ENCODE measurements at regions not wholly inside any gene's neighbourhood (a gene's known extent, or its start where the extent isn't known, plus 50 kb on each side); places are given as distances from the start of the nearest gene placed in this dataset.
"Not testable (repeated sequence)": the region's sequence is repeated elsewhere in the genome, so short reads cannot be mapped to it uniquely, and the experiment has no call there.

DNA sequence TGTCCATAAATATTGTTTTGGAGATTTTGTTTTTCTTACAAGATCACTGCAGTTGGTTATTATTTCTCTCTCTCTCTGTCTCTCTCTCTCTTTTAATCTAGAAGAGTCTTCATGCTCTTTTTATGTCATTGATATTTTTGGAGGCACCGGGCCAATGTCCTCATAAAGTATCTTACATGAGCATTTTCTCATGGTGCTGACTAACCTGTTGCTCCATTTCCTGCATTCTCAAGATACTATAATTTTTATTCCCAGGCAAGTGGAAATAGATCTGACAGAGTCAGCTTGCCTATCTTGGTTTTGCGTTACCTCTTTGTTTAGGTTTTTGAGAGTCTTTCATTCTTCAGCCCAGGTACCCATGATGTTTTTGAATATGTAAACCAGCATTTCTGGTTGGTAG, 938.8 kb upstream of the FBXO33 start:
- DNase-seq (ENCODE audit: low read depth in 3 of 3): no peak

DNA sequence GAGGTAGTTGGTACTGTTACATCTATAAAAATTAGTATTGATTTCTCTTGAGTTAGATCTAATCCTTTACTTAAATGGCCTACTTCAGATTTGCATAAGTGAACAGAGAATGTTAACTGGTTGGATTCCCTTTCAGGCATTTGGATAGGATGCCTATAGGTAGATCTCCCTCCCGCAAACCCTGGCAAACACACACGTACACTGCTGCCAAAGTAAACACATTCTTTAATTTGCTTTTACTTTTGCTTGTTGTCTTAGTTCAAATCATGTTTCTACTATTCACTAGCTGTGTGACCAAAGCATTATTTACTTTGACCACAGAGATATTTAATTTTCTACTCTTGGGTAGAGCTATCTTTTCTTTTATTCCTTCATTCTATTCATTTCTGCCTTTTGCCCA, 936.1 kb upstream of the FBXO33 start:
- DNase-seq (ENCODE audit: low read depth in 3 of 3): no peak

DNA sequence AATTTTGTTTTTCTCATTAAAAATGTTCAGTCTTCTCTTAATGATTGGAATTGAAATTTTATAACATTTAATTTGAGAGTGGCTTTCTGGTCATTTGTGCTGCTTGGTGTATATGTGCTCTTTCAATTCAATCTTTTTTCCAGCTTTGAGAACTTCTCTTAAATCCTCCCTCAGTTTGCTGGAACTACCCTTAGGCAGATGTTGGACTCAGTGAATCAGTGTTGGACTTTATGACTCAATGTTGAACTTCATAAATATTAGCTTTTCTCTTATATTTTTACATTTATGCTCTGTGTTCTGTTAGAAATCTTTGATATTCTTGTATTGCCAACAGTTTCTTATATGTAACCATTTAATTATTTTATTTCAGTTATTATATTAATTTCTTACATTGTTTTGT, 935.5 kb upstream of the FBXO33 start:
- no peak for DNase-seq (ENCODE audit: low read depth in 3 of 3)

DNA sequence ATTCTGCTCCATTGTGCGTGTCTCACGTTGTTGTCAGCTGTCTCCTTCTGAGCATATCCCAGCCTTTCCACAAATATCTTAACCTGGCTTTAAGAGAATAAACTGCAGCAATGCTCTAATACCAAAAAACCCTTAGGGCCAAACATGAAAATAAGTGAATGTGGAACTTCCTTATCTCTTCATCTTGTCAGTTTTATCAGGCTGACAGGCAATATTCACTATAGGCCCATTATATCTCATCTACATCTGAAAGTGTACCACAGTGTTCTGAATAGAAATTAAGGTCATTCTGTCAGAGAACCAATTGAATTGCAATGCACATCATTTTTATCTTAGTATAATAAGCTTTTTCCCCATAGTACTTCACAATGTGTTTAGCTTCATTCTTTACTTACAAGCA, 933.1 kb upstream of the FBXO33 start:
- DNase-seq (ENCODE audit: low read depth in 3 of 3): no peak

DNA sequence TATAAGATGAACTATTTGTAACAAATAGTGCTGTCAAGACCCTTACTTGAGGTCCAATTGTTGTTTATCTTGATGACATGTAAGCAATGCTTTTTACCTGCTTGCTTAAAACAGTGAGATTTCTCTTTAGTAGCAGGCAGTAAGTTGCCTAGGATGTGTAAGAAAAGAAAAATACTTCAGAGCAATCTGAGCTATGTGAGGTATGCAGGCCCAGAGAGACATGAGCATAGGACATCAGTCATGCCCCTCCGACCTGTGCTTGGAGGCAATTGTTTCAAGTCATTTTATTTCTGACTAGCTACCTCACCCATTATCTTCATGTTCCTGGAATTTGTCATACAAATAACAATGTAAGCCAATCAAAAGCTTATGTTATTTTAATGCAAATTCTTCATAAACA, 930.6 kb upstream of the FBXO33 start:
- DNase-seq (ENCODE audit: low read depth in 3 of 3): no peak

DNA sequence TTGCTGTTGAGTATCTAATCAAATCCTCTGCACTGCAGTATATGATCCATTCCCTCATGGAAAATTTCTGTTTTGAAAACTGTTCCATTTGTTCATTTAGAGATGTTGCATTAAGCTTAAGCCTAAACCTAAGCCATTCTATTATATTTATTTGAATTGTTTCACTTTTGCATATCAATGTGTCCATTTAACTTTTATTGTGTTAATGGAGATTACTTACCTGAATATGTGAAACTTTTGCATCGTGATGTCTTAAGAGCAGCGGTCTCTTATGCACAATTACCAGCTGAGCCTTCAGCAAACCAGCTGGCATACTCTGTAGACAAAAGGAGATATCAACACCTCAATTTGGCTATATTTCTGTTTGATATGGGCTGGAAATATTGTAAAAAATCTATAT, 922.5 kb upstream of the FBXO33 start:
- no peak for DNase-seq (ENCODE audit: low read depth in 3 of 3)

DNA sequence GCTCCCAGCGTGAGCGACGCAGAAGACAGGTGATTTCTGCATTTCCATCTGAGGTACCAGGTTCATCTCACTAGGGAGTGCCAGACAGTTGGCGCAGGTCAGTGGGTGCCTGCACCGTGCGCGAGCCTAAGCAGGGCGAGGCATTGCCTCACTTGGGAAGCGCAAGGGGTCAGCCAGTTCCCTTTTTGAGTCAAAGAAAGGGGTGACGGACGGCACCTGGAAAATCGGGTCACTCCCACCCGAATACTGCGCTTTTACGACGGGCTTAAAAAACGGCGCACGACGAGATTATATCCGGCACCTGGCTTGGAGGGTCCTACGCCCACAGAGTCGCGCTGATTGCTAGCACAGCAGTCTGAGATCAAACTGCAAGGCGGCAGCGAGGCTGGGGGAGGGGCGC, 915.9 kb upstream of the FBXO33 start:
- not testable (repeated sequence) for DNase-seq (ENCODE audit: low read depth in 3 of 3)

DNA sequence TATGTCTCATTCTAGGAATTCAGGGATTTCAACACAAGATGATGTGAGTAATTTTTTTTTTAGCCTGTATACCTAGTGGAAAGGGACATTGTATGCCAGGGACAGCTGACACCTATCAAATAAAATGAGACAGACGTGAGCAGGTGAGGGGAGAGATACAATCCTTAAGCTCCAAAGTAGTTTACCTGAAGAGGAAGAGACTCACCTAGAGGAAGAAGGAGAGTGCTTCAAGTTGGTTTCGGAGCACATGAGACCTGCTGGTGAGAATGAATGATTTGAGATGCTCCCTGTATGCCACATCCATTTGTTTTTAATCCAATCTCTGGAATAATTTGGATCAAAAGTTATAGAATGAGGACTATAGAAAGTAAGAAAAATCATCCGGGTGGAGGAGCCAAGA, 915.4 kb upstream of the FBXO33 start:
- DNase-seq (ENCODE audit: low read depth in 3 of 3): no peak

DNA sequence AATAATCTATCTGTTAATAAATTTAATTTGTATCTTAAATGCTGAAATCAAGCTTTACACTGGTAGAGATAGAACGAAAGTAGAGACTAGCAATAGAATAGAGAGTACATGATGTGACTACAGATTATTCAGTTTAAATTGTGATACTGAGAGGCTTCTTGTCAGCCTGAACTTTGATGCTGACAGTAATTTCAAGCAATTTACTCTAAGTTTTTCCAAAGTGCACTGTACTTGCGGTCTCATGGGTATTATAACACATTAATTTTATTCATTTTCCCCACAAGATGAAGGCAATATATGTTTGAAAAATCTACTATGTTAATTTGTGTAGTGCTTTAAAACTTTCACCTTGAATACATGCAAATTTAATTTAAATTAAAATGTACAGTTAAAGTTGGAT, 914.0 kb upstream of the FBXO33 start:
- DNase-seq (ENCODE audit: low read depth in 3 of 3): no peak

DNA sequence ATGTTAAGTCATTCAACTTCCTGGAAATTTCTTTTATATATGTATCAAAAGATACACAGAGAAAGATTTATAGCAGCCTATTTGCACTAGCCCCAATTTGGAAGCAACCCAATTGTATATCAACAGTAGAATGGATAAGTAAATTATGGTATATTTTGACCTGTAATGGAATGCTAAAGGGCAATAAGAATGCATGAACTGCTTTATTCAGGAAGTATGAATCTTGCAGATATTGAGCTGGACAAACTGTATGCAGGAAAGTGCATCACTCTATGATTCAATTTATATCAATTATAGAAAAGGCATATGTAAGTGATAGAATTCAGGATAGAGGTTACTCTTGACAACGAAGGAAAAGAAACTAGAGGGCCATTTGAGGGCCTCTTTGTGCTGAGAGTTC, 913.1 kb upstream of the FBXO33 start:
- no peak for DNase-seq (ENCODE audit: low read depth in 3 of 3)

DNA sequence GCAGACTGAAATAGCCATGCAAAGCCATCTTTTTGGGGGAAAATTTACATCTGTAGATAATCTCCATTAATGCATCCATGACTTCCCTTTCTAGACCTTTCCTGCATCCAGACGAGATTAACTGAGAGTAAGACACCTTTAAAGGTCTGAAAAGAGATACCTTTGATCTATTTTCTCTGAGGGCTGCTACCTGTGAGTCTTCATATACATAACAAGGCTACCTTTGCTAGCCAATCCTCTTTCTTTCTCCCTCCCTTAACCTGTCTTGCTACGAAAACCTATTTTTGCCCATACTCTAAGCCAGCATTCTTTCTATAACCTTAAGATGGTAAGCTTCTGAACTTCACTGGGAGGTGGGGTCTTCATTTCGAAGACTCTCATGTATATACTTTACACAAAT, 908.5 kb upstream of the FBXO33 start:
- no peak for DNase-seq (ENCODE audit: low read depth in 3 of 3)

DNA sequence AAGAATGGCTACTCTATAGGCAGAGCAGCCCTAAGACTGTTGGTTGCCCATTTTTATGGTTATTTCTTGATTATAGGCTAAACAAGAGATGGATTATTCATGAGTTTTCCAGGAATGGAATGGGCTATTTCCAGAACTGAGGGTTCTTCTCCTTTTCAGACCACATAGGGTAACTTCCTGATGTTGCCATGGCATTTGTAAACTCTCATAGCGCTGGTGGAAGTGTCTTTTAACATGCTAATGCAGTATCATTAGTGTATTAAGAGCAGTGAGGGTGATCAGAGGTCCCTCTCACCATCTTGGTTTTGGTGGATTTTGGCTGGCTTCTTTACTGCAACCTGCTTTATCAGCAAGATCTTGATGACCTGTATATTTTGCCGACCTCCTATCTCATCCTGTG, 904.6 kb upstream of the FBXO33 start:
- DNase-seq (ENCODE audit: low read depth in 3 of 3): no peak

DNA sequence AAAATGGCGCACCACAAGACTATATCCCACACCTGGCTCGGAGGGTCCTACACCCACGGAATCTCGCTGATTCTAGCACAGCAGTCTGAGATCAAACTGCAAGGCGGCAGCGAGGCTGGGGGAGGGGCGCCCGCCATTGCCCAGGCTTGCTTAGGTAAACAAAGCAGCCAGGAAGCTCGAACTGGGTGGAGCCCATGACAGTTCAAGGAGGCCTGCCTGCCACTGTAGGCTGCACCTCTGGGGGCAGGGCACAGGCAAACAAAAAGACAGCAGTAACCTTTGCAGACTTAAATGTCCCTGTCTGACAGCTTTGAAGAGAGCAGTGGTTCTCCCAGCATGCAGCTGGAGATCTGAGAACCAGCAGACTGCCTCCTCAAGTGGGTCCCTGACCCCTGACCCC, 894.3 kb upstream of the FBXO33 start:
- DNase-seq (ENCODE audit: low read depth in 3 of 3): not testable (repeated sequence)

DNA sequence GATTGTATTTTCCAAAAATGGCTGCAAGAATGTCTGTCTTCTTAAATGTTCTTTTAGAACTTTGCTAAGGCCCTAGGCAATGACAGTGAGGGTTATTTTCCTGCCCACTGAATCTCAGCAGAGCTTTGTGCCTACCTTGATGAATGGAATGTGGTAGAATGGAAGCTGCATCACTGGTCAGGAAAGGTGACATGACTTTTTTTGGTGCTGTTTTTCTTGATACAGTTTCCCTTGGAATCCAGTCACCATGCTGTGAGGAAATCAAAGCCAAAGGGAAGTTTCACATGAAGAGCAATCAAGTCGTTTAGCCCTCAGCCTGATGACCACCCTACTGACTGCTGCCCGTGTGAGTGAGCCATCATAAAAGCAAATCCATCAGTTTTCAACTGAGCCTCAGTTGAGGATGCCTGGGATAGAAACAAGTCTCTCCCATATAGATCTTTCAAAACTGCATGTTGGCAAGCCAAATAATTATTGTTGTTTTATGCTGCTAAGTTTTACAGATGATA, 886.0 kb upstream of the FBXO33 start:
- no peak for DNase-seq (ENCODE audit: low read depth in 3 of 3)

DNA sequence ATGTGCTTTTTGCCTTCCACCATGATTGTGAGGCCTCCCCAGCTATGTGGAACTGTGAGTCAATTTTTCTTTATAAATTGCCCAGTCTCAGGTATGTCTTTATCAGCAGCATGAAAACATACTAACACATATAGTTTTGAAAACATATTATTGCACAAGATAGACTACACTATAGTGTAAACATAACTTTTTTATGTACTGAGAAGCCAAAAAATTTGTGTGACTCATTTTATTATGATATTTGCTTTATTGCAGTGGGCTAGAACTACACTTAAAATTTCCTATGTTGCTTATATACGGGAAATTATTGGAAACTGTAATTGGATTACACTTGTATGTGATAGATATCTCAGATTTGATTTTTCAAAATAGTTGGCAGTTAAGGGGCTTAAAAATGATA, 885.5 kb upstream of the FBXO33 start:
- no peak for DNase-seq (ENCODE audit: low read depth in 3 of 3)

DNA sequence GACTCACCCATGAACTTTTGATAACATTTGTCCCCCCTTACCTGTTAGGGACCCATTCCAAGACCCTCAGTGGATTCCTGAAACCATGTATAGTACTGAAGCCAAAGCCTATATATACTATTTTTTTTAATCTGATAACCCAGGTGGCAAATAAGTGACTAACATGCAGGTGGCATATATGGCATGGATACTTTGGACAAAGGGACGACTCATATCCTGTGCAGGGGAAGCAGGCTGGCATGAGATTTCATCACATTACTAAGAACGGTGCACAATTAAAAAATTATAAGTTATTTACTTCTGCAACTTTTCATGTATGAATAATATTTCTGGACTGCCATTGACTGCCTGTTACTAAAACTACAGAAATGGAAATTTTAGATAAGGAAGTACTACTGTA, 880.1 kb upstream of the FBXO33 start:
- no peak for DNase-seq (ENCODE audit: low read depth in 3 of 3)

DNA sequence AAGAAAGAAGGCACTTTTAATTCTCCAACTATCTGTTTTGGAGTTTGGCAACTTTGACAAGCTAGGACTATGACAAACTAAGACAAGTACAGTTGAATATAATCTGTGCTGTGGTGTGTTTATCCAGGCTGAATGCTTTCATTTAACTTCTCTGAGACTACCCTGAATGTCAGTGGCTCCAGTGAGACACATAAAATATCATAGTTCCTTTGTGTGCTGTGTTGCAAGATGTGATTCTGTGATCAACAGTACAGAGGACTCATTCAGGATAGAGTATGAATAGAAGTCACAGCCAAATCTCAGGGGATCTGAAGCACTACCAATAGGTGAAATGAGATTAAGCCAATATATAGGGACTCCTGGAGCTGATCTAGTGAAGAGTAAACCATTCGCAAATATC, 876.9 kb upstream of the FBXO33 start:
- no peak for DNase-seq (ENCODE audit: low read depth in 3 of 3)

DNA sequence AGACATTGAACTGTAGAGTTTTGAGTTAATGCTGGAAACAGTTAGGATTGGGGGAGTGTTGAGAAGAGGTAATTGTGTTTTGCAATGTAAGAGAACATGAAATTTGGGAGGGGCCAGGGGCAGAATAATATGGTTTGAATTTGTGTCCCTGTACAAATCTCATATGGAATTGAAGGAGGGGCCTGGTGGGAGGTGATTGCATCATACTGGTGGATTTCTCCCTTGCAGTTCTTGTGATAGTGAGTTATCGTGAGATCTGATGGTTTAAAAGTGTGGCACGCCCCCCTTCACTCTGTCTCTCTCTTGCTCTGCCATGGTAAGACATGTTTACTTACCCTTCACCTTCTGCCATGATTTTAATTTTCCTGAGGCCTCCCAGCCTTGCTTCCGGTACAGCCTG, 876.0 kb upstream of the FBXO33 start:
- no peak for DNase-seq (ENCODE audit: low read depth in 3 of 3)

DNA sequence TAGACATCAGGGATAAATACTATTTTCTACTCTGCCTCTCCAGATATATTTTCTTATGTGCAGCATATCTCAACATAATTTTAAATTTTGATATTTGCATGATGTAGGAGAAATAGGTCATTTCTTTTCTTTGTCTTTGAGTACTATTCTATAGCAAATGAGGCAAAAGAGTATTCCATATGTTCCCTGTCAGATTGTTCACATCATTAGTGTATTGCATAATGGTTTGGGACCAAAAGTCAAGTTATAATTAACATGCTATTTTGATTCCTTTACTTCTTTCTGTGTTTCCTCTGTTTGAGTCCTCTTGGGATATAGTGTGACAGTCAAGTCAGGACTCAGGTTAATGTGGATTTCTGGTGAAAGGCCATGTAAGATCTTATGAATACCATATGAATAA, 864.6 kb upstream of the FBXO33 start:
- no peak for DNase-seq (ENCODE audit: low read depth in 3 of 3)

DNA sequence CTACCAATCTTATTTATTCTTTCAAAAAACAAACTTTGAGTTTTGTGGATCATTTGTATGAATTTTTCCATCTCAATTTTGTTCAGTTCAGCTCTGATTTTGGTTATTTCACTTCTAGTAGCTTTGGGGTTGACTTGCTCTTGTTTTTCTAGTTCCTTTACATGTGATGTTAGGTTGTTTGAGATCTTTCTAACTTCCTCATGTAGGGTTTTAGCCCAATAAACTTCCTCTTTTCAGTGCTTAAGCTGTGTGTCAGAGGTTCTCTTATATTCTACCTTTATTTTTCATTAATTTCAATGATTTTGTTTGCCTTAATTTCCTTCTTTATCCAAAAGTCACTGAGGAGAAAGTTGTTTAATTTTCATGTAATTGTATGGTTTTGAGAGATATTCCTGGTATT, 860.4 kb upstream of the FBXO33 start:
- no peak for DNase-seq (ENCODE audit: low read depth in 3 of 3)

DNA sequence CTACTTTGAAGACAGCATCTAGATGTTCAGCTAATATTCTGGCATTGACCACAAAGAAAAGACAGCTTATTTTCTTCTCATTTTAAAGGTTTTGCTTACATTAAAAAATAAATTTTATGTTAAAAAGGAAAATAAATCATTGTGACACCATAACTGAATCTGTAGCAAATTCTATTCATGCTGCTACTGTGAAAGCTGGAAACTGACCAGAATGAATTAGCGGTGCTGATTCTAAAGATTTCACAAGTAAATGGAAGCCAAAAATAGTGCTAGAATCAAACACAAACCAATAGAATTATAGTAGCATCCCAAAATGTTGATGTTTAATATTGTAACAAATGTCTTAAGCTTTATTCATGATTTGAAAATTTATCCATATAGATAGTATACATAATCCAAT, 850.0 kb upstream of the FBXO33 start:
- no peak for DNase-seq (ENCODE audit: low read depth in 3 of 3)

DNA sequence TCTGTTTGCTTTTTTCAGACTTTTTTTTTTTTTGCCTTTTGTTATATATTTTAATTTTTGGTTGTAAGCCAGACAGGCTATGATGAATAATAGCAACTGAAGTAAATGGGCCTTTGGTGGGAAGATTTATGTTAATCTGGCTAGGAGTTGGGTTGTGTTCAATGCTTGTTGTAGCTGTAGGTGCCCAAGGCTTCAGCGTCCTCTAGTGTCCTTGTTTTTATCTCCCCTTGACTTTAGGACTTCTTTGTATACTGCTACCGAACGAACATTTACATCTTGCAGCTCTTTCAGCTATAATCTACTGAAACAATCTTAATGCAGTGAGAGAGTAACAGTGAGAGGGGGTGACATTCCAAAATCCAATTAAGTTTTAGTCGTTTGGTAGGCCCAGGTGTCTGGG, 848.4 kb upstream of the FBXO33 start:
- no peak for DNase-seq (ENCODE audit: low read depth in 3 of 3)

DNA sequence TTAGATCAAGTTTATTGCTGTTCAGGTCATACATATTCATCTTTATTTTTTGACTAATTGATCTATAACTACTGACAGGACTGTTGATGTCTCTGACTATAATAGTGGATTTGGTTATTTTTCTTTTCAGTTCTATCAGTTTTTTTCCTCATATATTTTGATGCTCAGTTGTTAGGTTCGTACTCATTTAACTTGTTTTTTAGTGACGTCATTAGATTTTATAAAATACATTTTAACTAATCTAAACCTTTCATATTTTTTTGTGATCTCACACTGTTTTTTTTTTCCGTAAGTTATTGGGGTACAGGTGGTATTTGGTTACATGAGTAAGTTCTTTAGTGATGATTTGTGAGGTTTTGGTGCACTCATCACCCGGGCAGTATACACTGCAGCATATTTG, 841.2 kb upstream of the FBXO33 start:
- DNase-seq (ENCODE audit: low read depth in 3 of 3): no peak

DNA sequence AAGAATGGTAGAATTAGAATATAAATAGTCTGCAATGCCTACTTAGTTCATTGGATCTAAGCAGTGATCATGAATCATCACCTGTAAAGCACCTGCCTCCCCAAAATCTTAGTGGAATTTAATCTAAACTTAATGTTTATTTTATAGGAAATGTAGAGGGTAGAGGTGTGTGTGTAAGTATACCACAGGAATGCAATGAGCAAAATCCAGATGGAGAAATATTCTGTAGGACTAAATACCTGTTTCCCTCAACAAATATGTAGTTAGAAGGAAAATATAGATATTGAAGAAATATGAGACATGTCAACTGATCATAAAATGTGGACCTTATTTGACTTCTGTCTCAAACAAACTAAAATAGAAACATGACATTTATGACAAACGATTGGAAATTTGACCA, 839.2 kb upstream of the FBXO33 start:
- DNase-seq (ENCODE audit: low read depth in 3 of 3): no peak

DNA sequence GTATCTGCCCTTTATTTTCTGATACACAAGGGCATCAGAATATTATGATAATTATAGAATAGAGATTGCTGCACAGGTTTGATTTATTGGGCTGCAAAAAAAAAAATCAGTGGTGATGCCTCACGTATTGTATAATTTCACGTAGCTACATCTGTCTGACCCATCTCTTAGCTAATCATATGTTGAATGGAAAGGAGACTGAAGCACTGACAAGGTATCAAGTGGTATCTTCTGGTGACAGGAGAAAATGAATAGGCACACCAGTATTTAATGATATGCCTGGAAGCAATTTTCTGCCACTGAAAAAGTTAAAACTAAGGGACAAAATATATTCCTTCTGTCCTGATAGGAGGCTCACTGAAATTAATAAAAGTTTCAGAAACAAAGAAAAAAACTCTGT, 837.2 kb upstream of the FBXO33 start:
- DNase-seq (ENCODE audit: low read depth in 3 of 3): no peak

All from stimulated activated CD4-positive, alpha-beta T cell treated with anti-CD3 and anti-CD28 coated beads, TNF-alpha, amount 100 ng/mL, for 24 hours (primary cell).